Renal cortical epithelial cell (primary cell): ENCODE measurements at regions not wholly inside any gene's neighbourhood (a gene's known extent, or its start where the extent isn't known, plus 50 kb on each side); places are given as distances from the start of the nearest gene placed in this dataset.
"Not testable (repeated sequence)": the region's sequence is repeated elsewhere in the genome, so short reads cannot be mapped to it uniquely, and the experiment has no call there.

Experiments
- DNase-seq: peaks from one replicate; pipeline ENCODE4 v3.0.0-alpha.2; 2011; ENCODE audit warnings: low read depth

DNA sequence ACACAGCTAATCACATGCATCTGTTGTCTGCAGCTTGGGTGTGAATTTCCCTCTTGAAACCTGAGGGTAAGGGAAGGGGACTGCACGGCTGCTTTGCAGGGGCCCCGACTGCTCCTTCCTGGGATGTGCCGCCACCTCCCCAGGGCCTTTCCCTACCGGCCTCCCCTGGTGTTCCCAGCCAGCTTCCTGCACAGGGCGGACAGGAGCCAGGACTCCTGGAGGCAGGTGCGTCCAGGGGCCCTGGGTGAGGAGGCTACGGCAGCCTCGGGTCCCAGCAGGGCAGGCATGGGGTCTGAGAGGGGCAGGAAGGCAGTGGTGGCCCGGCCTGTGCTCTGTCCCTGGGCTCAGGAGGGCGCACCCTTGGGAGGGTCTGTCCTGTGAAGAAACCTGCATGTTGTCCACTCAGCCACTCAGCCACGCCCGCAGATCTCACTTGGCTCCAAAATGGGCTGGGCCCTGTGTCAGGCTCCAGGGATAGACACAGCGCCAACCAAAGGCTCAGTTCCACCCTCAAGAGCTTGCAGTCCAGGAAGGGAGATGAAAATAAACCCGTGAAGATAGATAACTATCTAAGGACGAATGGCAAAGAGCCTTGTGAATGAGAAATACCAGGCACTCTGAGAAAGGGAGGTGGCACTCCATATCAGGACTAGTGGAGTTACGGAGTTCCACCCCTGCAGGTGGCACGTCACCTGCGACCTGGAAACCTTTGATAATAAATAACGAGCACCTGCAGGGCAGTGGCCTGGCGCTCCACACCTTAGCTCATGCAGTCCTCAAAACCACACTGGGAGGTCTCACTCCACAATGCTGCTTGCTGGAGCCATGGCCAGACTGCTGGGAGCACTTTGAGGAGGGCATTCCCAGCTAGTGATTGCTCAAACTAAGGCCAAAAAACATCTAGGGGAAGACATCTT lies 427.4 kb downstream of the AACS start:
- DNase-seq, result no peak

DNA sequence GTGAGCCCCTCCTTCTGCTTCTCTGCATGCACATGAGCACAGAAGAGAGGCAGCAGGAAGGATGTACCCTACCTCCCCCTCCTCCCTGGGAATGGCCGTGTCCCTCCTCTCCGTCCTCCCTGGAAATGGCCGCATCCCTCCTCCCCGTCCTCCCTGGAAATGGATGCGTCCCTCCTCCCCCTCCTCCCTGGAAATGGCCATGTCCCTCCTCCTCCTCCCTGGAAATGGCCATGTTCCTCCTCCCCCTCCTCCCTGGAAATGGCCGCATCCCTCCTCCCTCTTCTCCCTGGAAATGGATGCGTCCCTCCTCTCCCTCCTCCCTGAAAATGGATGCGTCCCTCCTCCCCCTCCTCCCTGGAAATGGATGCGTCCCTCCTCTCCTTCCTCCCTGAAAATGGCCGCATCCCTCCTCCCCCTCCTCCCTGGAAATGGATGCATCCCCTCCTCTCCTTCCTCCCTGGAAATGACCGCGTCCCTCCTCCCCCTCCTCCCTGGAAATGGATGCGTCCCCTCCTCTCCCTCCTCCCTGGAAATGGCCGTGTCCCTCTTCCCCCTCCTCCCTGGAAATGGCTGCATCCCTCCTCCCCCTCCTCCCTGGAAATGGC lies 428.6 kb downstream of the AACS start:
- DNase-seq, result no peak

DNA sequence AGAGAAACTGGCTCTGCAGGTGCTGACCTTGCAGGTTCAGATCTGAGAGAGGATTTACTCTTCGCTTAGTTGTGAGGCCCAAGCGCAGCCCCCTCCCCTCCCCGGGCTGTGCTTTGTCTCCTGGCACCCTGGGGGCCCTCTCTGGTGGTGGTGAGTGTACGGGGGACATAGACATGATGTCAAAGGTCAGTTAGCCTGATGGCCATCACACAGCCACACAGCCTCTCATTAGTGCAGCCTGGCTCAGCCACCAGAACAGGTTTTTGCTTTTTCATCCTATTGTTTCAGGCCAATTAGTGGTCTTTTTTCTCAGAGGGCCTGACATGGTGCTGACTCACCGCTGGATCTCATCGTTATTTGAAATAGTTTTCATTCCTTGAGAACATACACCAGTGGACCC lies 437.9 kb downstream of the AACS start:
- DNase-seq, result no peak

GRCh38 chr12:125509195-125509594 lies 444.0 kb downstream of the AACS start:
- no peak for DNase-seq

DNA sequence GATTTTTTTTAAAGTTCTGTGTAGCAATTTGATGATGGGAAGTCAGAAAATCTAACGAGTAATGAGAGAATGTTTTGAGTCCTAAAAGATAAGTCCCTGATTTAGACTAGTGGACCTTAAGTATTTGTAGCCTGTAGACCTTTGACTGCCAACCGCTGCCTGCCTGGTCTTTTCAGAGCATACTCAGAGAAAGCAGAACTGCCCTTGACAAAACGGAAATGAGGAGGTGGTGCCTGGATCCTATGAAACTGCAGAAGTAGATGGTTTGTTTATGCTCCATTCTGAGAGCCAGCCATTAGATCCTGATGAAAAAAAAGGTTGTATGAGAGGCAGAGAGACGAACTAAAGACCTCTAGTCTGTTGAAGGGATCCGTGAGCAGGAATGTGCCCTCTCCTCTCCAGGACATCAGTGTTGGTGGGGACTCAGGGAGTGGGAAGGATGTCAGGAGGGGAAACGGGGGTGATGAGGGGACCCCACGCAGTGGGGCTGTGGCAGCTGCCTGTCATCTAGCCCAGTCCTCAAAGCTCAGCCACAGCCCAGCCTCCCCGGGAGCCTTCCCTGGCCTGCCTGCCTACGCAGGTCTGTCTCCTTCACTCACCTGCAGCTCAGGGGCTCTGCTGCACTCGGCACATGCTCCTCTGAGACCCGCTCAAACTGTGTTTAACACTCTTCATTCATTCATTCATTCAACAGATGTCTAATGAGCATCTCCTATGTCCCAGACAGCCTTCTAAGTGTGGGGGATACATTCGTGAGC lies 447.5 kb downstream of the AACS start:
- no peak for DNase-seq

GRCh38 chr12:125515887-125516286 lies 450.7 kb downstream of the AACS start:
- DNase-seq, result no peak

- DNase-seq, result no peak
Measured at GRCh38 chr12:125518074-125518473, 452.8 kb downstream of the AACS start.

DNA sequence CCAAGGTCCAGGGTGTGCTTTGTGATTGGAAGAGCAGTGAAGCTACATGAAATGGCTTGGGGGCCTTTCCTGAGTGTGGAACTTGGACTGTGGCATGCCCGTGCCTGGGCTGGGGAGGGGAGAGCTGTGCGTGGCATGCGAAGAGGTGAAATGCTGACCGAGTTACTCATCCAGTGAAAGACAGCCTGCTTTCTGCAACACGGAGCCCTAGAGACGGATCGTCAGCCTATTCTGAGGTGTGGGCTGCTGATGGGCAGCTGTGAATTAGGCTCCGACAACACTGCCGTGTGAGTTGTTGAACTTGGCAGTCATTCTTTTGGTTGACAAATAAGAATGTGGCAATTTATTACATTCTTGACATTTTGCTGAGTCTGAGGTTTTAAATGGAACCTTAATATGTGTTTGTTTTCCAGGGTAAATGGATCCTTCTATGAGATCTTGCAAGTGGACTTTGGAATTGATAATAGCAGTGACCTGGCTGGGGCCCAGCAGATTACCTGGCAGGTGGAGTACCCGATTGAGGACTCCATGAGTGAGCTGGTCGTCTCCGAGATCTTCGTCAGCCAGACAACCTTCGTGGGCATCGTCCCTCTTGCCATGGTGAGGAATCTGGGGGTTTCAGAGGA lies 453.9 kb downstream of the AACS start:
- DNase-seq, result no peak

DNA sequence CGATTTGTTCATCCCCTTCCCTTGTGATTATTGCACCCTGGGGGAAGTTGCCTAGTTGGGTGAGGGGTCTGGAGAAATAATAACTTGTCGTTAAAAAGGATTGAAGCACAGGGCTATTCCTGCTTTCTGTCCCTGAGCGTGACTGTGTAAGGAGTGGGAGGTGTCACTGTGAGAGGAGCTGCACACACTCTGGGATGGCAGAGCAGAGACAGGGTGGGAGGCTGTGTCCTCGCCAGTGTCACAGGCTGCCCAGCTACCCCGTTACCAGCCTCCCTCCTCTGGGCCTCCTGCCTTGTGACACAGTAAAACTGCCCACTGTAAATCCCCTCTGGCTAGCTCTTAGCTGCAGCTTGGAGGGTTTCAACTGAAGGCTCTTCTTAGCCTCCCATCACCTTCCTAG lies 460.6 kb downstream of the AACS start:
- DNase-seq, result no peak

GRCh38 chr12:125528281-125528680 lies 463.0 kb downstream of the AACS start:
- no peak for DNase-seq

DNA sequence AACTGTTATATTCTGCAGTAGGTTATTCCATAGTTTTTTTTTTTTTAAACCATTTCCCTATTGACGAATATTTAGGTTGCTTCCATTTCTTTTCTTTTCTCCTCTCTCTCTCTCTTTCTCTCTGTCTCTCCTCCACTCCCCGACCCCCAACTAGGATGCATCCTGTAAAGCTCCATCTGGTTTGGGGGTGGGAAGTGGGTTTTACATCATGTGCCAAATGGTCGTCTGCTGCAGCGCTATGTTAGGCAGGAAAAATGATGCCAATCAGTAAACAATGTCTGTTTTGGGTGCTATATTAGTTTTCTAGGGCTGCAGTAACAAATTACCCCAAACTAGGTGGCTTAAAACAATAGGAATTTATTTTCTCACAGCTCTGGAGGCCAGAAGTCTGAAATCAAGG lies 465.0 kb downstream of the AACS start:
- DNase-seq, result no peak

DNA sequence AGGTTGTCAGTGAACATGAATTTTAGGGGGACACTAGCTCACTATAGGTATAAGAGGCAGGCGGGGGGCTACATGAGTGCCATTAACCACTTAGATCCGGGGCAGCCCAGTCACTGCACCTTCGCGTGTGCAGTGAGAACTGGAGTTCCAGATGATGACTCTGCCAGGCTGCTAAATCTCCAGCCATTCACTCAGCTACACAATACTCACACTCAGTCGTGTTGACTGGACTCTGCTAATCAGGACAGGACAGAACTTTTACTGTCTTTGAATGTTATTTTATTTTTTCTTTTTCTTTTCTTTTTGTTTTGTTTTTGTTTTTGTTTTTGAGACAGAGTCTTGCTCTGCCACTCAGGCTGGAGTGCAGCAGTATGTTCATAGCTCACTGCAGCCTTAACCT lies 465.6 kb downstream of the AACS start:
- no peak for DNase-seq

DNA sequence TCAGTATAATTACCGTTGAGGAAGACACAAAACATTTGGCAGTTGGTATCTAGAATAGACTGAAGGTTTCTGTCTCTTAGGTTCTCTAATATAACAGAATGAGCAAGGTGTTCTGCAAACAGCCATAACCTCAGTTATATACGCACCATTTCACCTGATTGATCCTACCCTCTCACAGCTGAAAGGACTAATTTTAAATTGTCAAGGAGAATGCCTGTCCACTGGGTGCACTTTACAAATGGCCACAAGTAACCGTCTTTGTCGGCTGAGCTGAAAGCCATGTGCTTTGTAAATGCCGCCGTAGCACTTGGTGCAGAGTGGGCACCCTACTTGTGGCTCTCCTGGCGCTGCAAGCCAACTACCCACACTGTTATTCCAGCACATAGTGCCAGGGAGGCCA lies 466.3 kb downstream of the AACS start:
- DNase-seq, result no peak

GRCh38 chr12:125533434-125534029 lies 468.3 kb downstream of the AACS start:
- DNase-seq, result no peak

DNA sequence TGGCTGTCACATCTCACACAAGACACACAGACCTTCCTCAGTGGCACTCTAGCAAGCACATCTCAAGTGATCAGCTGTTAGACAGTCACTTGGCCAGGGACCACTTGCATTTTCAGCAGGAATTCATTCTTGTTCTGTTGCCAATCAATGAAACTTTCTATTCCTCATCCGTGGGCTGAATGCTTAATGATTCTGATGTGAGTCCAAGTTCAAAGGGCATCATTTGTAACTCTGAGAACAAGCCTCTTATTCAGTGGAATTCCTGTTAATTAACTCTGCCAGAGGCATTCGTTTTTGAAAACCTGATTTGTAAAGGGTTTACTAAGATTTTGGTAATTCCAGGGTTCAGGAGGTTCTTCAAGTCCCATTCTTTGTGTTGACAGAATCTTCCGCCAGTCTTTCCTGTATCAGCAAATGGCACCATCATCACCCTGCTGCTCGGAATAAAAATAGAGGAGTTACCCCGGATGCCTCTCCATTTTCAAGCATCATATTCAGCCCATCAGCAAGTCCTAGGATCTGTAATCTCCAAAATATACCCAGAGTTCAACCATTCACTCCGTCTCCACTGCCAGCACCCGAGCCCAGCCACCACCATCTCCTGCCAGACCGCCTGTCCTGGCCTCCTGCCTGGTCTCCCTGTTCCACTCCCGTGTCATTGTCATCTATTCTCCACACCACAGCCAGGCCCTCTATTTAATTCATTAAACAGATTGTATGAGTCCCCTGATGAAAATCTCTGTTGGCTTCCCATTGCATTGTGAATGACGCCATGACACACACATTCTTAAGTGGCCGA lies 473.4 kb downstream of the AACS start:
- no peak for DNase-seq

DNA sequence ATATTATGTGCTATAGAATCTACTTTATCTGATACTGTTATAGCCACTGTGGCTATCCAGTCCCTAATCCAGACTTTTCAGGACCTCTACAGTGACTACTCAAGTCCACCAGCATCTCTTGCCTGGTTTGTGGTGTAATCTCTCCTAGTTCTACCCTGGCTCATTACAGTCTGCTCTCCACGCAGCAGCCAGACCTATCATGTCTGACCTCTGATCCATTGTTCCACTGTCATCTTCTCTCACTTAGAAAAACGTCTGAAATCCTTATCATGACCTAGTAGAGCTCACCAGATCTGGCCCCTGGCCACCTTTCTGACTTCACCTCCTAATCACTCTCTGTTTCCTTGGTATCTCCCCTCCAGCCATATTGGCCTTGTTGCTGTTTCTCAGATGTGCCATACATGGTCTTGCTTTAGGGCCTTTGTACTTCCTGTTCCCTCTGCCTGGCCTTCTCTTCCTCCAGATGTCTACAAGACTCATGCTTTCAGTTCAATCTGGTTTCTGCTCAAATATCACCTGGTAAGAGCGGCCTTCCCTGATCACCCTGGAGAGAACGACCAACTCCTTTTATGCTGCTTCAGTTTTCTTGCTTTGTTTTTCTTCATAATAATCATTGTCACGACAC lies 475.5 kb downstream of the AACS start:
- no peak for DNase-seq

DNA sequence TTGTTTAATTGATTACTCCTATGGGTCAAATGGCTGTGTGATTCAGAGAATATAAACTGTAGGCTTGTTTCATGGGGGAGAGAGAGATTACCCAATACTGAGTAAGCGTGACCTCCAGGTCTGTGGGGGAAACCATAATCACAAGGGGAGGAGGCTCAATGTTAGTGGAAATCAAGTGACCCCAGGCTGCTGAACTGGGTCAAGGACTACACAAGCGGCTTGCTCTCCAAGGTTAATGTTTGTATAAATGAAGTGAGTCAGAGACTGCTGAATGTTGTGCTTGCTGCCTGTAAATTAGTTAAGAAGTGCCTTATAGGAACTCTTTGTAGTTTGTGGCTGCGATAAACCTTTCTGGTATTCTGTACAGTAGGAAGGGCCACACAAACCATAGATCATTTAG lies 479.7 kb downstream of the AACS start:
- DNase-seq, result no peak

GRCh38 chr12:125549171-125549570 lies 483.9 kb downstream of the AACS start:
- no peak for DNase-seq

DNA sequence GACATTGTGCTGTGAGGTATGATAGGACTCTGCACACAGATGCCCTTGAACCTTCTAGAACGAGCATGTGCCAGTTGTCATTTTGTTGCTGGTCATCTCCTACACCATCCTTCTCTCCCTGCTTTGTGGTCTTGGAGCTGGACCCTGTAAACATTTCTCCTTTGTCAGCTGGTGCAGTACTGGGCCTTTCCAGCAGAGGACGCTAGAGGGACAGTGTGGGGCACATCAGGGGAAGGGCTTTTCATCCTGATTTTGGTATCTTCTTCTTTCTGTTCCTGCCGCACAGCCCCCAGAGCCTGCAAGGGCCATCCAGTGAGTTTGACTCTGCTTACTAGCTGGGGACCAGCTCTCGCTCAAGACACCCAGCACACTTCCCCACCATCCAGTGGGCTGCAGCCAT lies 484.6 kb downstream of the AACS start:
- DNase-seq, result no peak

DNA sequence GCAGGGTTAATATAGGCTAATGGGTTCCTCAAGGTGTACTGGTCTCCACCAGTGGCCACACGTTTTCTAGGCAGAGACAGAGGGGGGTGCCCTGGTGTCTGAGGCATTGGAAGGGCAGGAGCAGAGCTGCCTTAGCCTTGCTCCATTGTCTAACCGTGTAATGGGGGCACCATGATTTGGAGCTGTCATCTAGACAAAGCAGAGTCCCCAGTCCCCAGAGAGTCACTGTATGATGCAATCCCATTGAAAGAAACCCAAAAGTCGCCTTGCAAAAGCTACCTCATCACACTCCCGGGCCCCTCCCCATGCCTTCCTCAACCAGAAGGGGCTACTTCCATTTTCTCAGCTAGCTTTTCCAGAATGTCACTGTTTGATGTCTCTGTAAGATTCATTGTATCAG lies 487.1 kb downstream of the AACS start:
- no peak for DNase-seq

DNA sequence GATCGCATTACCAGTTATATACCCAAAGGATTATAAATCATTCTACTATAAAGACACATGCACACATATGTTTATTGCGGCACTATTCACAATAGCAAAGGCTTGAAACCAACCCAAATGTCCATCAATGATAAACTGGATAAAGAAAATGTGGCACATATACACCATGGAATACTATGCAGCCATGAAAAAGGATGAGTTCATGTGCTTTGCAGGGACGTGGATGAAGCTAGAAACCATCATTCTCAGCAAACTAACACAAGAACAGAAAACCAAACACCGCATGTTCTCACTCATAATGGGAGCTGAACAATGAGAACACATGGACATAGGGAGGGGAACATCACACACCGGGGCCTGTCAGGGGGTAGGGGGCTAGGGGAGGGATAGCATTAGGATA lies 495.8 kb downstream of the AACS start:
- DNase-seq, result not testable (repeated sequence)
